ENCODE measurements at regions not wholly inside any gene's neighbourhood (a gene's known extent, or its start where the extent isn't known, plus 50 kb on each side); places are given as distances from the start of the nearest gene placed in this dataset.

DNA sequence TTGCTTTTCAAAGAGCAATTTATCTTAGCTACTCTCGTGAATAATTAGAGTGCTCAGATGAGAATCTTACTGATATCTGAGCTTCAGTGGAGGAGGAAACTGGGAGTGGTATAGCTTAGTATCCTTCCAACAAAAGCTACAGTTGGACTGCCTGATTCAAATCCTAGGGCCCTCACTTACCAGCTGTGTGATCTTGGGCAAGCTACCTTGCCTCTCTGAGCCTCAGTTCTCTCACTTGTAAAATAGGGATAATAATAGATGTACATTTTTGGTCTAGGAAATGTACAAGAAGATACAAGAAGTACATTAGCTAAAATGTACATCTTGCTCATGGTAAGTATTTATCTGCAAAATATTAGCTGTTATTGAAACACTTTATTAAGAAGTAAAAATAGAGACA lies 502.0 kb downstream of the HAPSTR1 start:
- no peak for DNase-seq (ENCODE audit: insufficient read length)
- FAIRE-seq: no peak
- no peak for TF ChIP-seq POLR2AphosphoS5 (IDR thresholded peaks at IDR 0.05; ENCODE audit: low read depth, low read length)
- no peak for TF ChIP-seq TAF1 (IDR thresholded peaks at IDR 0.05; ENCODE audit: borderline replicate concordance, low read depth, low read length)
- TF ChIP-seq POLR2A (IDR thresholded peaks at IDR 0.05; ENCODE audit: low read depth, low read length): no peak

DNA sequence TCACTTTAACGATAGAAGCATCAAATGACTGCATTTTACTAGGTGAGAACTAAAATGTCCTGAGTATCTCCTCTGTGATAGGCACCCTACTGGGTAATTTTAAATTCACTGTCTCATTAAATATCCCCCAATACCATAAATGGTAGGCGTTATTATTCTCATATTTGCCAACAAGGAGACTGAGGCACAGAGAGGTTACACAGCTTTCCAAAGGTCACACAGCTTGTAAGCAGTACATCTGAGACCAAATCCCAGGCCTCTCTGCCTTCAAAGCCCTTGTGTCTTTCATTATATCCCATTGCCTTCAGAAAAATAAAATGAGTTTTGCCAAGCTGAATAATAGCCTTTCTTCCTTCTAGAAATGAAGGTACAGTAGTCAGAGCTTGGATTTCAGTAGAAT lies 502.6 kb downstream of the HAPSTR1 start:
- TF ChIP-seq POLR2AphosphoS5 (IDR thresholded peaks at IDR 0.05; ENCODE audit: low read depth, low read length): no peak
- FAIRE-seq: no peak

DNA sequence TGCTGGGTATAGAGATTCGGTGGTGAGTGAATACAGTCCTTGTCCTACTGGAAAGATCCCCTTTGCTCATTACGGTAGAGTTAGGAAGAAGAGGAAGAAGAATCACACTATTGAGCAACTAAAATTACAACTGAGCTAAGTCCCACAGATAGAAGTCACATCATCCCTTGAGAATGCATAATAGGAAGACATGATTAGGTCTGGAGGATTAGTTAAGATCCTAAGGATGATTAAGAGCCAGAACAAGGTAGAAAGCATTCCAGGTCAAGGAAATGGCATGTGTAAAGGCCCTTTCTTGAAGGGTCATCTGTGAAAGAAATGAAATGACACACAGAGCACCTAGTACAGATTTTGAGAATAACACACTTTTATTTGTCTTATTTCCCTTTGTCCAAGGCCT lies 503.5 kb downstream of the HAPSTR1 start:
- DNase-seq (ENCODE audit: insufficient read length): no peak
- TF ChIP-seq TAF1 (IDR thresholded peaks at IDR 0.05; ENCODE audit: borderline replicate concordance, low read depth, low read length): no peak
- no peak for TF ChIP-seq POLR2A (IDR thresholded peaks at IDR 0.05; ENCODE audit: low read depth, low read length)
- TF ChIP-seq POLR2AphosphoS5 (IDR thresholded peaks at IDR 0.05; ENCODE audit: low read depth, low read length): no peak
- no peak for FAIRE-seq

More for the DNA sequence above, 502.6 kb downstream of the HAPSTR1 start:
- no peak for DNase-seq (ENCODE audit: insufficient read length)

DNA sequence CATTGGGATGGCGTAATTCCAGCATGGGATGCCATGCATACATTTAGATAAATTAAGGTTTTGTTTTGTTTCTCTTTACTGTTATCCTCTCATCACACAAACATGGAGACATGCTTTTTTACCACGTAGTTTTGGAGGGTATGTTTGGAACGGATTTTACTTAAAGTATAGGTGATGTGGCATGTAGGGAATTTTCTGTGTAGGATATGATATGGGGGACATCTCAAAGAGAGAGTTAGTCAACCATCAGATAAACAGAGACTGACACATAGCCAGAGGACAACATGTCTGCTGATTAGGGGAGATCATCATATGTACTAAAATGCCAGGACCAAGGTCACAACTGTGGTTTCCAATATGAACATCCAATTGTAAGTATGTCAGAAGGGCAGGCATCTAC lies 503.9 kb downstream of the HAPSTR1 start:
- DNase-seq (ENCODE audit: insufficient read length) (no peak), FAIRE-seq (no peak)
- no peak for TF ChIP-seq TAF1 (IDR thresholded peaks at IDR 0.05; ENCODE audit: borderline replicate concordance, low read depth, low read length)
- no peak for TF ChIP-seq POLR2AphosphoS5 (IDR thresholded peaks at IDR 0.05; ENCODE audit: low read depth, low read length)
- no peak for TF ChIP-seq POLR2A (IDR thresholded peaks at IDR 0.05; ENCODE audit: low read depth, low read length)

DNA sequence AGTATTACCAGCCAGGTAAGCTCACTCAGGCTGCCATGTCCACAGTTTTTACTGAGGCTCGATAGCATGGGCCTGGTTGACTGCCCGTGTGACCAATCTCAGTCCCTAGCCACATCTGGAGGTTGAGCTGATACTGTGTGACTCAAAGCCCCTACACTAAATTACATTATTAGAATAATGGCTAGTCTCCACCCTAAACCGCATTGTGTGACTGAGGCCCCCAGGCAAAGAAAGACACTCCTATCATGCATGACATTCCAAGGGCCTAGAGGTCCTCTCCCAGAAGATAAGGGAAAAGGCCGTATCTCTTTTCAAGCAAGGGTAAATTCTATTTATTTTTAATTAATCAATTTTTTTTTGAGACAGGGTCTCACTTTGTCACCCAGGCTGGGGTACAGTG lies 505.3 kb downstream of the HAPSTR1 start:
- DNase-seq (ENCODE audit: insufficient read length): no peak
- FAIRE-seq: no peak
- no peak for TF ChIP-seq POLR2A (IDR thresholded peaks at IDR 0.05; ENCODE audit: low read depth, low read length)
- TF ChIP-seq TAF1 (IDR thresholded peaks at IDR 0.05; ENCODE audit: borderline replicate concordance, low read depth, low read length): no peak
- TF ChIP-seq POLR2AphosphoS5 (IDR thresholded peaks at IDR 0.05; ENCODE audit: low read depth, low read length): no peak

DNA sequence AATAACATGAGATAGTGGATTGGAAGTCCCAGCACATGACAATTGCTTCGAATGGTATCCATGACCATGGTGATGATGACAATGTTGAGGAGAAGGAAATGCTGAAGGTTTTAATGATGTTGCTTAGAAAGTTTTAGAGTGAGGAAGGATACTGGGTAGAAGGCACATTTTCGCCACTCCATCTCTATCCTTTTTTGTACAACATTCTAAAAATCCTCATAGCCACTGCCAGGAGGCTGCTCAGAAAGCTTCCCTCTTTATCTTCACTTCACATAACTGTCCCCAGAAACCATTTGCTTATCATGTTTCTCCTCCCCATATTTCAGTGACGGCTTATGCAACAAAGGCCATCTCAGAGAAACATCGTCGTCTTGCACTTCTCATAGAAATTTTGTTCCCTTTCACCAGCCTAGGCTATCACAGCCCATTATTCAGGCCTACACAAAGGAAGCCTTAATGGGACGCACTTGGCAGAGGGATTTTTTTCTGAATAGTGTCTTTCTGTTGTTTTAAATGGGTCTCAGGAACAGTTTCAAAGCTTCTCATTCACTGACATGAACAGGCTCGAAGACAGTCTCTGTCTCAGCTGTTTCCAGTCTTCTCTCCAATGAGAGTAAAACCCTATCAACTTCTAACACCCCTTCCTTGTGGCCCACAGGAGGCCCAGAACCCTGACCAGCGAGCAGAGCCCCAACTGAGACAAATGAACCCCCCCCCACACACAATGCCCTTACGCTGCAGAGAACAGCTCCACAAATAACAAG lies 506.7 kb downstream of the HAPSTR1 start:
- no peak for TF ChIP-seq POLR2A (IDR thresholded peaks at IDR 0.05; ENCODE audit: low read depth, low read length)
- TF ChIP-seq TAF1 (IDR thresholded peaks at IDR 0.05; ENCODE audit: borderline replicate concordance, low read depth, low read length): no peak
- no peak for TF ChIP-seq POLR2AphosphoS5 (IDR thresholded peaks at IDR 0.05; ENCODE audit: low read depth, low read length)
- DNase-seq (ENCODE audit: insufficient read length): no peak
- FAIRE-seq: no peak

DNA sequence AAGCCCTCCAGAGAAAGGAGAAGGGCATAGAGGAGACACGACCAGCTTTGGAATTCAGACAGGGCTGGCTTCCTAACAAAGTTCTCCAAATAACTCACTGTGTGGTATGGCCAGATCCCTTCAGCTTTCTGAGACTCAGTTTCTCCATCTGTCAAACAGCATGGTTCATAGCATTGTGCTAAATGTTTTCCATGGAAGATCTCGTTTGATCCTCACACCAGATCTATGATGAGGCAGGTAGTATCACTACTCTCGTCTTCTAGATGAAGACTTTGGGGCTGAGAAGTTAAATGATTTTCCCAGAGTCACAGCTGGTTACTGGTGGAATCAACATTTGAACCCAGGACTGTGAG lies 507.3 kb downstream of the HAPSTR1 start:
- DNase-seq (ENCODE audit: insufficient read length) (no peak), FAIRE-seq (no peak)
- TF ChIP-seq POLR2A (IDR thresholded peaks at IDR 0.05; ENCODE audit: low read depth, low read length) (no peak), POLR2AphosphoS5 (IDR thresholded peaks at IDR 0.05; ENCODE audit: low read depth, low read length) (no peak), TAF1 (IDR thresholded peaks at IDR 0.05; ENCODE audit: borderline replicate concordance, low read depth, low read length) (no peak)

DNA sequence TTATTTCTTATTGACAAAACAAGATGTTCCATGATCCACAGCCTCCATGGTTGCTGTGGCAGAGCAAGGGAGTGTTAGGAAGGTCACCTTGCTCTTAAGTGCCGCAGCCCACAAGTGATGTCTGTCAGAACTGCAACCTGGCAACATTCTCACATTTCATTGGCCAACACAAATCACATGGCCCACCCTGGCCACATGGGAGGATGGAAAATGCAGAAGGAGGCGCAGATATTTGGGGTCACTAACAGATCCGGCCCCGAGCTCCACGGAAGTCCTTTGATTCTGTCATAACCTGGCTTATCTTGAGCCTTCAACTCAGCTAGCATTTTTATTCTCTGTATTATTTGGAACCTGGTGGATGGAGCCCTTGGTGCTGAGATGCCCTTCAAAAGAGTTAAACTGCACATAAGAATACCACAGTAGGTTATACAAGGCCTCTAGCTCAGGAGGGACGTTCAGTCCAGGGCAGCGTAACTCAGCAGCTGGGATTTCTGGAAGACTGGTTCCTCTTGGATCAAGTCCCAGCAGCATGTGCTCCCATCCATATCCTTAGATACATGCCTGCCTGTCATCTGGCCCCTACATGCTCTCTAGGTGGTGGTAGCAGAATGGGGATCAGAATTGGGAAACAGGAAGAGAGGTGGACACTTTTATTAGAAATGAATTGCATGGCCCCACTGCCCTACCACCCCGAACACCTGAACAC lies 508.1 kb downstream of the HAPSTR1 start:
- DNase-seq (ENCODE audit: insufficient read length) (no peak), FAIRE-seq (no peak)
- TF ChIP-seq TAF1 (IDR thresholded peaks at IDR 0.05; ENCODE audit: borderline replicate concordance, low read depth, low read length): no peak
- no peak for TF ChIP-seq POLR2AphosphoS5 (IDR thresholded peaks at IDR 0.05; ENCODE audit: low read depth, low read length)

DNA sequence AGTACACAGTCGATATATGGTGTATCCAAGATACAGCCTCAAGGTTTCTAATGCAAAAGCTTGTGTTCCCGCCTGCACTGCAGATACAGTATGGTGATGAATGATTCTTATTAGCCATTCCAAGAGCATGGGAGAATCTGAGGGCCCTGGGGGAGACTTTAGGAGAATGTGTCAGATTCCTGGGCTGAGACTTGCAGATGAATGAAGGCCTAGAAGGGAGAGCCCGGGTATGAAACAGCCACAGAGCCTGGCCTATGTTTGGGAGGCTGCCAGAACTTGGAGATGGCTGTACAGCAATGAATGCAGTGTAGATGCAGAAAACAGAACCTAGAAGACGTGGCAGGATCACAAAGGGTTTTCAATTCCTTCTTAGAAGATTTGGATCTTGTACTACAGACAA lies 510.7 kb downstream of the HAPSTR1 start:
- no peak for FAIRE-seq
- no peak for TF ChIP-seq TAF1 (IDR thresholded peaks at IDR 0.05; ENCODE audit: borderline replicate concordance, low read depth, low read length)
- no peak for TF ChIP-seq POLR2AphosphoS5 (IDR thresholded peaks at IDR 0.05; ENCODE audit: low read depth, low read length)
- no peak for TF ChIP-seq POLR2A (IDR thresholded peaks at IDR 0.05; ENCODE audit: low read depth, low read length)
- no peak for DNase-seq (ENCODE audit: insufficient read length)

DNA sequence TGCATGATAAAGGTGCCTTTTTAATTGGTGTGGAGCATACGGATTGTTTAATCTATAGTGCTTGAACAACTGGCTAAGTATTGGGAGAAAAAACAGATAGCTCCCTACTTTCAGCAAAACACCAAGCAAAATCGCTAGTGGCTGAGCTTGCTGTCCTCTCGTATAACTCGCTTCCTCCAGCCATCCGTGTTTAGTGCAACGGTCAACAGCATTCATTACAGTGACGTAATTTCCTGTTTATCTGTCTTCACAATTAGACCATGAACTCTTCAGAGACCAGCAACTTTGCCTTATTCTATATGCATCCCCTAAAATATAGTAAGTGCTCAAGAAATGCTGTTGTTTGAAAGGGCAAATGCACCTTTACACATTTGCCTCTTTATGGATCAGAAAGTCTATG lies 511.9 kb downstream of the HAPSTR1 start:
- DNase-seq (ENCODE audit: insufficient read length) (no peak), FAIRE-seq (no peak)
- TF ChIP-seq POLR2AphosphoS5 (IDR thresholded peaks at IDR 0.05; ENCODE audit: low read depth, low read length): no peak
- no peak for TF ChIP-seq TAF1 (IDR thresholded peaks at IDR 0.05; ENCODE audit: borderline replicate concordance, low read depth, low read length)
- no peak for TF ChIP-seq POLR2A (IDR thresholded peaks at IDR 0.05; ENCODE audit: low read depth, low read length)

DNA sequence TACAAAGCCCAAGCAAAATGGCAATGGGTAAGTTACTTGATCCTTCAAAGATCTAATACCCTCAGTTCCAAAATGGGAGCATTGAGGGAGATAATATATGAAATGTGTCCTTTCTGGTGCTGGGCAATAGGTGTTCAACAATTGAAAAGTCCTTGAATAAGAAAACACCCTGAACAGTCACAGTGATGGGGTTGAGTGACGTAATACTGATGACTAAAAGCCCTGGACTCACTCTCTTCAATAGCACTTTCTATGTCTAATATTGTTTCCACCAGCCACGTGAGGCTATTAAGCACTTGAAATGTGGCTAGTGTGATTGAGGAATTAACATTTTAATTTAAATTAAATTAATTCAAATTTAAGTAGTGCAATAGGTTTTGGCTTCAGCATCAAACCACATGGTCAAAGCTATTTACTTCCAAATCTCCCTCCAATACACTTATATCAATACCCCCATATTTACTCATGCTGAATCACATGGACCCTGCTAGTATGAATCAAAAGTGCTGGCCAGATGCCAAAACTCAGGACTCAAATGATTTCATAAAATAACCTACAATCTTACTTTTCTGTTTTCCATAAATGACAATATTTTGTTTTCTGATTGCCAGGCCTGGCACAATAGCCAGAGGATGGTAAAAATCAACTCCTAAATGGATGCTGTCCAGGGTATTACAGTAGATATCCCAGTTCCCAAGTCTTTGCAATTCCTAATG lies 516.2 kb downstream of the HAPSTR1 start:
- DNase-seq (ENCODE audit: insufficient read length) (no peak), FAIRE-seq (no peak)
- TF ChIP-seq POLR2AphosphoS5 (IDR thresholded peaks at IDR 0.05; ENCODE audit: low read depth, low read length): no peak
- no peak for TF ChIP-seq POLR2A (IDR thresholded peaks at IDR 0.05; ENCODE audit: low read depth, low read length)
- no peak for TF ChIP-seq TAF1 (IDR thresholded peaks at IDR 0.05; ENCODE audit: borderline replicate concordance, low read depth, low read length)

DNA sequence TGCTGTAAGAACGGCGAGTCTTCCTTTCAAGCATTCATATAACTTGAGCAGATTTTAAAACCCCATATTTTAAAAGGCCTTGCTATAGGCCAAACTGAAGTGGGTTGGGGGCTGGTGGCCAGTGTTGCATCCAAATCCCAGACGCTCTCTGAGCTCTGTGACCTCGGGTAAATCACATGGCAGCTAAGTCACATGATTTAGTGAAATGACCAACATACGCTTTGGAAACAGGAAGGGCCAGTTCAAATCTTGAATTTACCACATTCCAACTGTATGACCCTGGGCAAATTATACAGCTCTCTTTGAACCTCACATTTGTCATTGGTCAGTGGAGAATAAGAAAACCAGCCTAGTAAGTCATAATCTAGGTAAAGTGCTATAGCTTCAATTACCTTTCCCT lies 519.3 kb downstream of the HAPSTR1 start:
- FAIRE-seq (no peak), DNase-seq (ENCODE audit: insufficient read length) (no peak)
- no peak for TF ChIP-seq TAF1 (IDR thresholded peaks at IDR 0.05; ENCODE audit: borderline replicate concordance, low read depth, low read length)
- no peak for TF ChIP-seq POLR2A (IDR thresholded peaks at IDR 0.05; ENCODE audit: low read depth, low read length)

Data from GM12892 (cell line).